ENCODE measurements at regions not wholly inside any gene's neighbourhood (a gene's known extent, or its start where the extent isn't known, plus 50 kb on each side); places are given as distances from the start of the nearest gene placed in this dataset.

DNA sequence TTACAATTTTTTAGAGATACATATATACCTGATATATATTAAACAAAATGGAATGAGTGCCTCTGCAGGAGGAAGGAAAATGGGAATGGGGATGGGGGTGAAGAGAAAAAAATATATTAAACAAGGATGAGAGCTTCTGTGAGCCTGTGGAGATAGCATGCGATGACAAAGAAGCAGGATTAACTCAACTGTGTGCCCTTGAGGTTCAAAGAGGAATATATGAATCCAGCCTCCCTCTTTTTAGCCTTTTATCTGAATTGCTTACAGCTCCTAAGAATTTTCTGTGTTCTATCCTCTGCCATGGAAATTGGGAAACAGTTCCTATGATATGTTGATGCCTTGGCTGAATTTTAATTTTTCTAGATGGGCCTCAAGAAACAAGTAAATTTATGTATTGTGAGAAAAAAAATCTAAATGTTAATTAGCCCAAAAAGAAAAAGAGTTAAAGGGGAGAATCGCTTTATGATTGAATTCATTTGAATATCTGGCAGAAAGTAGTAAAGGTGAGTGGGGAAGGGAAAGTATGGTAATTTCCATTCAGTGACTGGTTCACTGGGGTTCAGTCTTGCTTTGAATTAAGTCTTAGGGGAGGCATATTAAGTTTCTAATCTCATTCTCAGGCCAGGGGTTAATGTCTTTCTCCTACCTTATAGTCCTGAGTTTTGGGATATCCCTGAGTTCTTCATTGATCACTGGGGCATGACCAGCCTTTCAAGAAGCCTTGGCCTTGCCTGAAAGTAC lies 106.3 kb upstream of the HMCN1 start:
- TF ChIP-seq, protein P1, sequence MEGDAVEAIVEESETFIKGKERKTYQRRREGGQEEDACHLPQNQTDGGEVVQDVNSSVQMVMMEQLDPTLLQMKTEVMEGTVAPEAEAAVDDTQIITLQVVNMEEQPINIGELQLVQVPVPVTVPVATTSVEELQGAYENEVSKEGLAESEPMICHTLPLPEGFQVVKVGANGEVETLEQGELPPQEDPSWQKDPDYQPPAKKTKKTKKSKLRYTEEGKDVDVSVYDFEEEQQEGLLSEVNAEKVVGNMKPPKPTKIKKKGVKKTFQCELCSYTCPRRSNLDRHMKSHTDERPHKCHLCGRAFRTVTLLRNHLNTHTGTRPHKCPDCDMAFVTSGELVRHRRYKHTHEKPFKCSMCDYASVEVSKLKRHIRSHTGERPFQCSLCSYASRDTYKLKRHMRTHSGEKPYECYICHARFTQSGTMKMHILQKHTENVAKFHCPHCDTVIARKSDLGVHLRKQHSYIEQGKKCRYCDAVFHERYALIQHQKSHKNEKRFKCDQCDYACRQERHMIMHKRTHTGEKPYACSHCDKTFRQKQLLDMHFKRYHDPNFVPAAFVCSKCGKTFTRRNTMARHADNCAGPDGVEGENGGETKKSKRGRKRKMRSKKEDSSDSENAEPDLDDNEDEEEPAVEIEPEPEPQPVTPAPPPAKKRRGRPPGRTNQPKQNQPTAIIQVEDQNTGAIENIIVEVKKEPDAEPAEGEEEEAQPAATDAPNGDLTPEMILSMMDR (conservative IDR thresholded peaks at IDR 0.05; ENCODE audit: low read depth, low read length) = no peak
- H4K20me1 ChIP-seq (ENCODE audit: insufficient read depth) = no peaks in the 10 kb centered on the region
- no peak overlapping the region for H3K4me2 ChIP-seq
- H2AFZ ChIP-seq (ENCODE audit: low read depth) = no peak overlapping the region
- no peaks in the 10 kb centered on the region for H3K4me1 ChIP-seq (ENCODE audit: low read depth, poor library complexity, severe bottlenecking)
- no peak overlapping the region for H3K27ac ChIP-seq
- H3K36me3 ChIP-seq (ENCODE audit: insufficient read depth) = no peaks in the 10 kb centered on the region
- H3K4me3 ChIP-seq (IDR thresholded peaks at IDR 0.05; ENCODE audit: insufficient read depth, low read depth, low read length) = no peak overlapping the region
- no peak overlapping the region for H3K9ac ChIP-seq
- no peaks in the 10 kb centered on the region for H3K27me3 ChIP-seq (ENCODE audit: insufficient read depth, low read depth)
- no peaks in the 10 kb centered on the region for H3K79me2 ChIP-seq (ENCODE audit: insufficient read depth, low read depth)

DNA sequence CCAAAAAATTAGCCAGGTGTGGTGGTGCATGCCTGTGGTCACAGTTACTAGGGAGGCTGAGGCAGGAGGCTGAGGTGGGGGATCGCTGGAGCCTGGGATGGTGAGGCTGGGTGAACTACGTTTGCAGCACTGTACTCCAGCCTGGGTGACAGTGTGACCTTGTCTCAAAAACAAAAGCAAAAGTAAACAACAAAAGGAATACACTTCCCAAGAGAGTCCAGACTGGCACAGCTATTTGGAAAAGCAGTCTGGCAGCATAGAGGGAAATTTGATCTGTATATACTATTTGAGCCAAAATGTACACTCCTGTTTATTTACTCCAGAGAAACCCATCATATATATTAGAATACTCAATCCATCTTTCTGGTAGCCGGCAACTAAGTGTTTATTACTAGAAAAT lies 107.0 kb upstream of the HMCN1 start:
- TF ChIP-seq, protein P1 (conservative IDR thresholded peaks at IDR 0.05; ENCODE audit: low read depth, low read length) = no peak
- no peaks in the 10 kb centered on the region for H3K4me1 ChIP-seq (ENCODE audit: low read depth, poor library complexity, severe bottlenecking)
- no peaks in the 10 kb centered on the region for H4K20me1 ChIP-seq (ENCODE audit: insufficient read depth)
- H3K79me2 ChIP-seq (ENCODE audit: insufficient read depth, low read depth) = no peaks in the 10 kb centered on the region
- H3K4me3 ChIP-seq (IDR thresholded peaks at IDR 0.05; ENCODE audit: insufficient read depth, low read depth, low read length) = no peak overlapping the region
- no peak overlapping the region for H3K27ac ChIP-seq
- no peak overlapping the region for H2AFZ ChIP-seq (ENCODE audit: low read depth)
- no peak overlapping the region for H3K4me2 ChIP-seq
- H3K27me3 ChIP-seq (ENCODE audit: insufficient read depth, low read depth) = no peaks in the 10 kb centered on the region
- no peaks in the 10 kb centered on the region for H3K36me3 ChIP-seq (ENCODE audit: insufficient read depth)
- H3K9ac ChIP-seq = no peak overlapping the region

DNA sequence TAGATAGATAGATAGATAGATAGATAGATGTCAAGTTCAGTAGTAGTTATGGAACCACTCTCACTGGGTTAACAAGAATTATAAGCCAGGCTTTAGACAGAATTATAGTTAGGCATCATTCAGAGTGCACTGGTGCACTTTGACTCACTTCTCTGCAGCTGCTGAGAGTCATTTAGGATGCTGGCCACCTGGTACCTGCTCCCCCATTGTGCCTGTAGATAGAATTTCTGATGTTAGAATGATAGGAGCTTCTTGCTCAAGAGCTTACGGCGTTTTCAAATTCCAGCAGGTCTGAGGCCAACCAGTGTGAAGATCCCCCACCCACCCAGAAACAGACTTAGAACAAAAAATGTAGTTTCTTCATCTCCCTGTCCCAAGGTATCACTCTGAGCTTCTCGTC lies 107.8 kb upstream of the HMCN1 start:
- no peaks in the 10 kb centered on the region for H3K36me3 ChIP-seq (ENCODE audit: insufficient read depth)
- H2AFZ ChIP-seq (ENCODE audit: low read depth) = no peak overlapping the region
- TF ChIP-seq, protein P1 (conservative IDR thresholded peaks at IDR 0.05; ENCODE audit: low read depth, low read length) = no peak
- H3K4me3 ChIP-seq (IDR thresholded peaks at IDR 0.05; ENCODE audit: insufficient read depth, low read depth, low read length) = no peak overlapping the region
- H3K4me2 ChIP-seq = no peak overlapping the region
- no peaks in the 10 kb centered on the region for H3K4me1 ChIP-seq (ENCODE audit: low read depth, poor library complexity, severe bottlenecking)
- no peaks in the 10 kb centered on the region for H3K79me2 ChIP-seq (ENCODE audit: insufficient read depth, low read depth)
- H3K9ac ChIP-seq = no peak overlapping the region
- H3K27ac ChIP-seq = no peak overlapping the region
- H4K20me1 ChIP-seq (ENCODE audit: insufficient read depth) = no peaks in the 10 kb centered on the region
- no peaks in the 10 kb centered on the region for H3K27me3 ChIP-seq (ENCODE audit: insufficient read depth, low read depth)

DNA sequence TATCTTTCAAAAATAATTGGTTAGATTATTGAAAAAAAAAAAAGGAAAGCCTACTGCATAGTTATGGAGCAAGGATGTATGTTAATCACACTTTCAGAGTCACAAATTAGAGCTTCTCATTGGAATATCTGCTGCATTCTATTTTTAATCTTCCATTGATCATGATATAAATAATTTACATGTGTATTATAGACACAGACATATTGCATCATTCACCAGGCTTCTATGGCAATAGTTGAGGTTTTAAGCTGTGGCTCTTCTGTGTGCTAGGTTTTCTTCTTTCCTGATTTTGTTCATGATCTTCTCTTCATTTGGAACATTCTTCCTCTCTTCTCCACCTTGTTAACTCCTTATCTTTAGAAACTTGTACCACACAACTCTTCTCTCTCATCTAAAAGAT lies 123.2 kb upstream of the HMCN1 start:
- H3K4me2 ChIP-seq = peak overlapping the region; percentile 19; the same call in 1 of the 2 replicates
- H4K20me1 ChIP-seq (ENCODE audit: insufficient read depth) = no peaks in the 10 kb centered on the region
- H3K9ac ChIP-seq = no peak overlapping the region
- no peak overlapping the region for H3K27ac ChIP-seq
- TF ChIP-seq, protein P1 (conservative IDR thresholded peaks at IDR 0.05; ENCODE audit: low read depth, low read length) = no peak
- peaks cover 12% of the 10 kb centered on the region for H3K4me1 ChIP-seq (ENCODE audit: low read depth, poor library complexity, severe bottlenecking)
- no peak overlapping the region for H2AFZ ChIP-seq (ENCODE audit: low read depth)
- no peaks in the 10 kb centered on the region for H3K36me3 ChIP-seq (ENCODE audit: insufficient read depth)
- no peak overlapping the region for H3K4me3 ChIP-seq (IDR thresholded peaks at IDR 0.05; ENCODE audit: insufficient read depth, low read depth, low read length)
- H3K79me2 ChIP-seq (ENCODE audit: insufficient read depth, low read depth) = no peaks in the 10 kb centered on the region
- H3K27me3 ChIP-seq (ENCODE audit: insufficient read depth, low read depth) = no peaks in the 10 kb centered on the region
